Hepatocyte (in vitro differentiated cells): ENCODE measurements at regions not wholly inside any gene's neighbourhood (a gene's known extent, or its start where the extent isn't known, plus 50 kb on each side); places are given as distances from the start of the nearest gene placed in this dataset.

Experiments
- DNase-seq: peaks from one replicate; pipeline ENCODE4 v3.0.0-alpha.2; 2016; ENCODE audit warnings: low spot score
- H2AFZ ChIP-seq: fragments of 200-600 bp; sonication (generic); 2 replicates; pipeline ENCODE4 v1.6.0; 2016; ENCODE audit warnings: antibody characterized with exemption, mild to moderate bottlenecking
- H3K27ac ChIP-seq: fragments of 200-600 bp; sonication (generic); 2 replicates; pipeline ENCODE4 v1.5.1; 2016; ENCODE audit warnings: mild to moderate bottlenecking
- H3K27me3 ChIP-seq: fragments of 200-600 bp; sonication (generic); 2 replicates; pipeline ENCODE4 v1.6.1; 2016
- H3K36me3 ChIP-seq: fragments of 200-600 bp; sonication (generic); replicated peaks from 2 replicates; pipeline ENCODE4 v1.5.1; 2016; ENCODE audit warnings: low read depth; ENCODE audit not compliant: insufficient read depth
- H3K4me1 ChIP-seq: fragments of 200-600 bp; sonication (generic); 2 replicates; pipeline ENCODE4 v1.5.1; 2016; ENCODE audit warnings: mild to moderate bottlenecking, moderate library complexity; ENCODE audit not compliant: insufficient read depth
- H3K4me2 ChIP-seq: fragments of 200-600 bp; sonication (generic); 2 replicates; pipeline ENCODE4 v1.6.0; 2016
- H3K4me3 ChIP-seq: fragments of 200-600 bp; sonication (generic); 2 replicates; pipeline ENCODE4 v1.5.1; 2016; ENCODE audit warnings: mild to moderate bottlenecking
- H3K79me2 ChIP-seq: fragments of 200-600 bp; sonication (generic); 2 replicates; pipeline ENCODE4 v1.6.0; 2017; ENCODE audit warnings: mild to moderate bottlenecking
- H3K9me2 ChIP-seq: fragments of 200-600 bp; sonication (generic); replicated peaks from 2 replicates; pipeline ENCODE4 v1.6.0; 2017; ENCODE audit warnings: mild to moderate bottlenecking; ENCODE audit not compliant: insufficient read depth
- H3K9me3 ChIP-seq: fragments of 200-600 bp; sonication (generic); 2 replicates; pipeline ENCODE4 v1.5.1; 2016; ENCODE audit warnings: low read depth, mild to moderate bottlenecking
- H4K20me1 ChIP-seq: fragments of 200-600 bp; sonication (generic); 2 replicates; pipeline ENCODE4 v1.6.0; 2016; ENCODE audit warnings: mild to moderate bottlenecking; ENCODE audit not compliant: insufficient read depth, poor library complexity, severe bottlenecking
- CTCF ChIP-seq: fragments of 200-600 bp; sonication (generic); IDR thresholded peaks from 2 replicates; pipeline ENCODE4 v1.5.1; 2016; ENCODE audit warnings: antibody characterized with exemption, mild to moderate bottlenecking; ENCODE audit not compliant: poor library complexity
- EZH2 ChIP-seq: fragments of 200-600 bp; sonication (generic); IDR thresholded peaks from 2 replicates; pipeline ENCODE4 v1.6.1; 2016; ENCODE audit warnings: antibody characterized with exemption, mild to moderate bottlenecking, borderline replicate concordance
- EZH2phosphoT487 ChIP-seq: fragments of 200-600 bp; sonication (generic); IDR thresholded peaks from one replicate; pipeline ENCODE4 v1.6.1; 2018; ENCODE audit warnings: antibody characterized with exemption, mild to moderate bottlenecking, low read depth, moderate library complexity; ENCODE audit not compliant: unreplicated experiment, severe bottlenecking
- WGBS: methylation state at CpG from one replicate; pipeline ENCODE4 v1.1.6; 2016; ENCODE audit warnings: low lambda C conversion rate; ENCODE audit errors: missing lambda C conversion rate; 5-methylcytosine and 5-hydroxymethylcytosine counted together

- no peak for DNase-seq
- Histone ChIP-seq H3K79me2 (no peaks in the 10 kb centered on the region), H3K4me2 (no peak overlapping the region), H4K20me1 (no peaks in the 10 kb centered on the region), H3K9me2 (no peaks in the 10 kb centered on the region), H3K36me3 (no peaks in the 10 kb centered on the region), H3K4me1 (no peaks in the 10 kb centered on the region), H3K4me3 (no peak overlapping the region), H3K27me3 (no peaks in the 10 kb centered on the region), H2AFZ (no peak overlapping the region), H3K27ac (no peak overlapping the region), H3K9me3 (no peaks in the 10 kb centered on the region)
- no peak for TF ChIP-seq EZH2
- TF ChIP-seq CTCF: no peak
- TF ChIP-seq EZH2phosphoT487: no peak
- WGBS: 82% methylated on average over 4 of the region's 4 CpGs
Measured at GRCh38 chr2:139465789-139466188, 685.6 kb upstream of the NXPH2 start.

- Histone ChIP-seq H3K4me3 (no peak overlapping the region), H3K9me3 (no peaks in the 10 kb centered on the region), H3K36me3 (no peaks in the 10 kb centered on the region), H3K27me3 (no peaks in the 10 kb centered on the region), H2AFZ (no peak overlapping the region), H3K9me2 (no peaks in the 10 kb centered on the region), H3K27ac (no peak overlapping the region), H3K4me1 (no peaks in the 10 kb centered on the region), H3K79me2 (no peaks in the 10 kb centered on the region), H3K4me2 (no peak overlapping the region), H4K20me1 (no peaks in the 10 kb centered on the region)
- no peak for DNase-seq
- 85% methylated on average over 5 of the region's 5 CpGs for WGBS
- no peak for TF ChIP-seq CTCF
- no peak for TF ChIP-seq EZH2
- TF ChIP-seq EZH2phosphoT487: no peak
Measured at GRCh38 chr2:139457873-139458272, 677.7 kb upstream of the NXPH2 start.

GRCh38 chr2:139454251-139454650 is 674.1 kb upstream of the NXPH2 start:
- Histone ChIP-seq H3K9me2 (no peaks in the 10 kb centered on the region), H3K4me2 (no peak overlapping the region), H4K20me1 (no peaks in the 10 kb centered on the region), H3K36me3 (no peaks in the 10 kb centered on the region), H2AFZ (no peak overlapping the region), H3K4me1 (no peaks in the 10 kb centered on the region), H3K27ac (no peak overlapping the region), H3K79me2 (no peaks in the 10 kb centered on the region), H3K9me3 (no peaks in the 10 kb centered on the region), H3K4me3 (no peak overlapping the region), H3K27me3 (no peaks in the 10 kb centered on the region)
- 90% methylated on average over 1 of the region's 1 CpG for WGBS
- no peak for DNase-seq
- TF ChIP-seq EZH2phosphoT487 (no peak), EZH2 (no peak), CTCF (no peak)

GRCh38 chr2:139439100-139439499 is 658.9 kb upstream of the NXPH2 start:
- H3K4me1 ChIP-seq: no peaks in the 10 kb centered on the region
- H3K27me3 ChIP-seq: no peaks in the 10 kb centered on the region
- no peak for DNase-seq
- no peak overlapping the region for H2AFZ ChIP-seq
- no peaks in the 10 kb centered on the region for H3K79me2 ChIP-seq
- H3K4me2 ChIP-seq: no peak overlapping the region
- H3K9me2 ChIP-seq: no peaks in the 10 kb centered on the region
- H4K20me1 ChIP-seq: no peaks in the 10 kb centered on the region
- no peaks in the 10 kb centered on the region for H3K36me3 ChIP-seq
- H3K4me3 ChIP-seq: no peak overlapping the region
- H3K27ac ChIP-seq: no peak overlapping the region
- H3K9me3 ChIP-seq: no peaks in the 10 kb centered on the region
- TF ChIP-seq EZH2: no peak
- no peak for TF ChIP-seq CTCF
- TF ChIP-seq EZH2phosphoT487: no peak
